Neural cell (in vitro differentiated cells): ENCODE measurements at regions not wholly inside any gene's neighbourhood (a gene's known extent, or its start where the extent isn't known, plus 50 kb on each side); places are given as distances from the start of the nearest gene placed in this dataset.

Experiments used
- H2AFZ ChIP-seq: fragments of 200-600, 300-800 bp; sonication (generic), shearing (Covaris generic); 2 replicates; pipeline ENCODE4 v1.6.0; 2014; ENCODE audit warnings: low read depth, mild to moderate bottlenecking, antibody characterized with exemption, low read length, moderate library complexity
- H3F3A ChIP-seq: fragments of 200-600 bp; shearing (Covaris generic); 2 replicates; pipeline ENCODE4 v1.6.1; 2016; ENCODE audit warnings: mild to moderate bottlenecking, moderate library complexity, mixed read lengths, antibody characterized with exemption, low read length; ENCODE audit not compliant: insufficient read depth, poor library complexity, severe bottlenecking
- H3K27ac ChIP-seq: fragments of 200-600, 300-800 bp; sonication (generic), shearing (Covaris generic); 2 replicates; pipeline ENCODE4 v1.5.1; 2014; ENCODE audit warnings: mild to moderate bottlenecking, low read length, moderate library complexity
- H3K27me3 ChIP-seq: fragments of 300-800, 200-600 bp; sonication (generic), shearing (Covaris generic); 2 replicates; pipeline ENCODE4 v1.6.0; 2014; ENCODE audit warnings: mild to moderate bottlenecking, low read depth, low read length, moderate library complexity; ENCODE audit not compliant: insufficient read depth
- H3K36me3 ChIP-seq: fragments of 300-800, 200-600 bp; sonication (generic), shearing (Covaris generic); 2 replicates; pipeline ENCODE4 v1.5.1; 2014; ENCODE audit warnings: mild to moderate bottlenecking, antibody characterized with exemption, low read length, moderate library complexity; ENCODE audit not compliant: insufficient read depth
- H3K4me2 ChIP-seq: fragments of 300-800, 200-600 bp; sonication (generic), shearing (Covaris generic); 2 replicates; pipeline ENCODE4 v1.6.0; 2014; ENCODE audit warnings: mild to moderate bottlenecking, low read length
- H3K4me3 ChIP-seq: fragments of 300-800, 200-600 bp; sonication (generic), shearing (Covaris generic); 2 replicates; pipeline ENCODE4 v1.5.1; 2014; ENCODE audit warnings: mild to moderate bottlenecking, low read length, moderate library complexity
- H3K79me2 ChIP-seq: fragments of 200-600 bp; shearing (Covaris generic); replicated peaks from 2 replicates; pipeline ENCODE4 v1.6.0; 2014; ENCODE audit warnings: mild to moderate bottlenecking, low read length, moderate library complexity; ENCODE audit not compliant: insufficient read depth
- H3K9ac ChIP-seq: fragments of 300-800, 200-600 bp; sonication (generic), shearing (Covaris generic); 2 replicates; pipeline ENCODE4 v1.6.1; 2016; ENCODE audit warnings: mild to moderate bottlenecking, low read length, mixed read lengths
- H3K9me2 ChIP-seq: fragments of 200-600 bp; shearing (Covaris generic); 2 replicates; pipeline ENCODE4 v1.6.1; 2016; ENCODE audit warnings: mild to moderate bottlenecking, low read length, mixed read lengths; ENCODE audit not compliant: insufficient read depth
- H3K9me3 ChIP-seq: fragments of 200-600, 300-800 bp; sonication (generic), shearing (Covaris generic); 2 replicates; pipeline ENCODE4 v1.6.1; 2016; ENCODE audit warnings: mild to moderate bottlenecking, mixed run types, low read length, moderate library complexity, mixed read lengths
- H4K20me1 ChIP-seq: fragments of 200-600 bp; shearing (Covaris generic); 2 replicates; pipeline ENCODE4 v1.6.1; 2016; ENCODE audit warnings: mild to moderate bottlenecking, mixed run types; ENCODE audit not compliant: insufficient read depth
- EP300 ChIP-seq: fragments of 450-650 bp; conservative IDR thresholded peaks from 2 replicates; pipeline ENCODE4 v1.6.1; 2014; ENCODE audit warnings: antibody characterized with exemption, mild to moderate bottlenecking, moderate library complexity; ENCODE audit not compliant: poor library complexity, severe bottlenecking
- EZH2 ChIP-seq: fragments of 200-600, 300-800 bp; shearing (Covaris generic), sonication (generic); IDR thresholded peaks from 2 replicates; pipeline ENCODE4 v1.6.1; 2014; ENCODE audit warnings: antibody characterized with exemption, low read length, borderline replicate concordance, mild to moderate bottlenecking; ENCODE audit not compliant: insufficient read depth, poor library complexity, severe bottlenecking
- MXI1 ChIP-seq: fragments of 450-650 bp; conservative IDR thresholded peaks from 2 replicates; pipeline ENCODE4 v1.6.1; 2014; ENCODE audit warnings: antibody characterized with exemption, mild to moderate bottlenecking; ENCODE audit not compliant: poor library complexity, severe bottlenecking
- POLR2AphosphoS5 ChIP-seq: IDR thresholded peaks from 2 replicates; pipeline ENCODE4 v1.6.1; 2012
- SMC3 ChIP-seq: fragments of 450-650 bp; conservative IDR thresholded peaks from 2 replicates; pipeline ENCODE4 v1.6.1; 2014; ENCODE audit warnings: antibody characterized with exemption, mild to moderate bottlenecking, moderate library complexity; ENCODE audit not compliant: poor library complexity
- TAF1 ChIP-seq: IDR thresholded peaks from 2 replicates; pipeline ENCODE4 v1.6.1; 2012; ENCODE audit warnings: low read depth
- TF ChIP-seq, protein P1 (sequence below): fragments of 450-650 bp; IDR thresholded peaks from 2 replicates; pipeline ENCODE4 v1.5.1; 2014; ENCODE audit warnings: antibody characterized with exemption, mild to moderate bottlenecking, moderate library complexity; ENCODE audit not compliant: poor library complexity, severe bottlenecking
- TF ChIP-seq, protein P2 (sequence below): IDR thresholded peaks from 2 replicates; pipeline ENCODE4 v1.6.1; 2012; ENCODE audit warnings: borderline replicate concordance

DNA sequence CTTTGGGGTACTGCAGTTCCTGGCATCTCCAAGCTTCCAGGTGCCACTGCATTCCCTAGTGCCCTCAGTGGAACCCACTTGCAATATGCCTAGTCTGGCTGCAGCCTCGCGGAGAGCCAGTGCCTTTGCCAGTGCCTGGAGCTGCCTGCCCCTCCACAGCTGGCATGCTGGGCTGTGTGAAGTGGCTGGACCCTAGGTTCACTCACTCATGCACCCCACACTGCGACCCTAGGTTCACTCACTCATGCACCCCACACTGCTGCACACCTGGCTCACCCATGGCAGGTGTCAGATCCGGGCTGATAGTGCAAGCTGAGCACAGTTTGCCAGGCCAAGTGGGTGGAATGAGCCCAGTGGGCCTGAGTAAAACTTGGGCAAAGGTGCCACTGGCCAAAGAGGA is 253.0 kb upstream of the NDST4 start:
- TF ChIP-seq EP300 (no peak), POLR2AphosphoS5 (no peak), EZH2 (no peak), TAF1 (no peak)
- TF ChIP-seq, protein P1, sequence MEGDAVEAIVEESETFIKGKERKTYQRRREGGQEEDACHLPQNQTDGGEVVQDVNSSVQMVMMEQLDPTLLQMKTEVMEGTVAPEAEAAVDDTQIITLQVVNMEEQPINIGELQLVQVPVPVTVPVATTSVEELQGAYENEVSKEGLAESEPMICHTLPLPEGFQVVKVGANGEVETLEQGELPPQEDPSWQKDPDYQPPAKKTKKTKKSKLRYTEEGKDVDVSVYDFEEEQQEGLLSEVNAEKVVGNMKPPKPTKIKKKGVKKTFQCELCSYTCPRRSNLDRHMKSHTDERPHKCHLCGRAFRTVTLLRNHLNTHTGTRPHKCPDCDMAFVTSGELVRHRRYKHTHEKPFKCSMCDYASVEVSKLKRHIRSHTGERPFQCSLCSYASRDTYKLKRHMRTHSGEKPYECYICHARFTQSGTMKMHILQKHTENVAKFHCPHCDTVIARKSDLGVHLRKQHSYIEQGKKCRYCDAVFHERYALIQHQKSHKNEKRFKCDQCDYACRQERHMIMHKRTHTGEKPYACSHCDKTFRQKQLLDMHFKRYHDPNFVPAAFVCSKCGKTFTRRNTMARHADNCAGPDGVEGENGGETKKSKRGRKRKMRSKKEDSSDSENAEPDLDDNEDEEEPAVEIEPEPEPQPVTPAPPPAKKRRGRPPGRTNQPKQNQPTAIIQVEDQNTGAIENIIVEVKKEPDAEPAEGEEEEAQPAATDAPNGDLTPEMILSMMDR, result no peak

DNA sequence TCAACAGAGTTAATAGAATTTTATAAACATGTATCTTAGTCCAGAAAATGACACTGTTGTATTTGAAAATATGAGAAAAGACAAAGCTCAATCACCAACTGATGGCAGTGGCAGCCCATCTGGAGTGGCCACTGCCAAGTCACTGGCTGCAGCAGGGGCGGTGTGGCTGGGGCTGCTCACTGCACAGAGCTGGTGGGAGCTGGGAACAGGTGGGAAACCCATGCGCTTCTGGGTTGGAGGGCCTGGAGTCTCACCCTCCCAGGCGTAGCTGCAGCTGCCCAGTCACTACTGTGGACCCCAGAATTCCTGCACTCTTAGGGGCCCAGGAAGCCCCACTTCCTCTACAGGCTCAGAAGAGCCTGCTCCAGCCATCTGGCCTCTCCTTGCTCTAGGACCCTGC is 251.8 kb upstream of the NDST4 start:
- Histone ChIP-seq H2AFZ (no peak overlapping the region), H3K9me3 (no peaks in the 10 kb centered on the region), H3K9ac (no peak overlapping the region), H3K27me3 (no peaks in the 10 kb centered on the region), H3K27ac (no peak overlapping the region), H3K9me2 (no peaks in the 10 kb centered on the region), H4K20me1 (no peaks in the 10 kb centered on the region), H3F3A (no peaks in the 10 kb centered on the region), H3K4me3 (no peak overlapping the region), H3K4me2 (no peak overlapping the region), H3K36me3 (no peaks in the 10 kb centered on the region), H3K79me2 (no peaks in the 10 kb centered on the region)
- no peak for TF ChIP-seq TAF1
- no peak for TF ChIP-seq EZH2
- TF ChIP-seq POLR2AphosphoS5, result no peak
- TF ChIP-seq SMC3, result no peak
- TF ChIP-seq EP300, result no peak
- TF ChIP-seq, protein P2, sequence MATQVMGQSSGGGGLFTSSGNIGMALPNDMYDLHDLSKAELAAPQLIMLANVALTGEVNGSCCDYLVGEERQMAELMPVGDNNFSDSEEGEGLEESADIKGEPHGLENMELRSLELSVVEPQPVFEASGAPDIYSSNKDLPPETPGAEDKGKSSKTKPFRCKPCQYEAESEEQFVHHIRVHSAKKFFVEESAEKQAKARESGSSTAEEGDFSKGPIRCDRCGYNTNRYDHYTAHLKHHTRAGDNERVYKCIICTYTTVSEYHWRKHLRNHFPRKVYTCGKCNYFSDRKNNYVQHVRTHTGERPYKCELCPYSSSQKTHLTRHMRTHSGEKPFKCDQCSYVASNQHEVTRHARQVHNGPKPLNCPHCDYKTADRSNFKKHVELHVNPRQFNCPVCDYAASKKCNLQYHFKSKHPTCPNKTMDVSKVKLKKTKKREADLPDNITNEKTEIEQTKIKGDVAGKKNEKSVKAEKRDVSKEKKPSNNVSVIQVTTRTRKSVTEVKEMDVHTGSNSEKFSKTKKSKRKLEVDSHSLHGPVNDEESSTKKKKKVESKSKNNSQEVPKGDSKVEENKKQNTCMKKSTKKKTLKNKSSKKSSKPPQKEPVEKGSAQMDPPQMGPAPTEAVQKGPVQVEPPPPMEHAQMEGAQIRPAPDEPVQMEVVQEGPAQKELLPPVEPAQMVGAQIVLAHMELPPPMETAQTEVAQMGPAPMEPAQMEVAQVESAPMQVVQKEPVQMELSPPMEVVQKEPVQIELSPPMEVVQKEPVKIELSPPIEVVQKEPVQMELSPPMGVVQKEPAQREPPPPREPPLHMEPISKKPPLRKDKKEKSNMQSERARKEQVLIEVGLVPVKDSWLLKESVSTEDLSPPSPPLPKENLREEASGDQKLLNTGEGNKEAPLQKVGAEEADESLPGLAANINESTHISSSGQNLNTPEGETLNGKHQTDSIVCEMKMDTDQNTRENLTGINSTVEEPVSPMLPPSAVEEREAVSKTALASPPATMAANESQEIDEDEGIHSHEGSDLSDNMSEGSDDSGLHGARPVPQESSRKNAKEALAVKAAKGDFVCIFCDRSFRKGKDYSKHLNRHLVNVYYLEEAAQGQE, result no peak
- TF ChIP-seq MXI1, result no peak
- TF ChIP-seq, protein P1, result no peak

More for the DNA sequence above, 253.0 kb upstream of the NDST4 start:
- H3K27ac ChIP-seq, result no peak overlapping the region
- H3K4me2 ChIP-seq, result no peak overlapping the region
- H3K27me3 ChIP-seq, result no peaks in the 10 kb centered on the region
- no peaks in the 10 kb centered on the region for H3K79me2 ChIP-seq
- no peak overlapping the region for H3K4me3 ChIP-seq
- H3K9ac ChIP-seq, result no peak overlapping the region
- H3F3A ChIP-seq, result no peaks in the 10 kb centered on the region
- no peaks in the 10 kb centered on the region for H4K20me1 ChIP-seq
- H3K9me2 ChIP-seq, result no peaks in the 10 kb centered on the region
- H3K9me3 ChIP-seq, result no peaks in the 10 kb centered on the region
- no peak overlapping the region for H2AFZ ChIP-seq
- H3K36me3 ChIP-seq, result no peaks in the 10 kb centered on the region
